Endothelial cell of hepatic sinusoid (primary cell): ENCODE measurements at regions not wholly inside any gene's neighbourhood (a gene's known extent, or its start where the extent isn't known, plus 50 kb on each side); places are given as distances from the start of the nearest gene placed in this dataset.
"Not testable (repeated sequence)": the region's sequence is repeated elsewhere in the genome, so short reads cannot be mapped to it uniquely, and the experiment has no call there.

Experiments
- in situ Hi-C: cut with HindIII; loops from 2 replicates; pipeline ENCODE4 v1.10.0; 2017; ENCODE audit warnings: low sequenced_read_pairs

DNA sequence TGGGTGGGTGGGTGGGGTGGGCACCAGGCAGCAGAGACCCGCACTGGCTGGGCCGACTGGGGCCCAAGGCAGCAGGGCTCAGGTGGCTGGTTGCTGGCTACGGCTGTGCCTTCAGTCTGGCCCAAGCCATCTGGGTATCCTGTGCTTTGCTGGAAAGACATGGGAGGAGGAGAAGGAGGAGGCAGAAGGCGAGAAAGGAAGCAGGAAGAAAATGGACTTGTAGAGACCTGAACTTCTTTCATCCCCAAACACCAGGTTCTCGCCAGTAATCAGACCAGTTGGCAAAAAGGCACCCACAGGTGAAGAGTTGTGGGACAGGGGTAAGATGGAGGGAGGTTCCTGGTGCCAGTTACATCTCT is 78.8 kb downstream of the IGLL1 start:
- in situ Hi-C loops: no loop called here

DNA sequence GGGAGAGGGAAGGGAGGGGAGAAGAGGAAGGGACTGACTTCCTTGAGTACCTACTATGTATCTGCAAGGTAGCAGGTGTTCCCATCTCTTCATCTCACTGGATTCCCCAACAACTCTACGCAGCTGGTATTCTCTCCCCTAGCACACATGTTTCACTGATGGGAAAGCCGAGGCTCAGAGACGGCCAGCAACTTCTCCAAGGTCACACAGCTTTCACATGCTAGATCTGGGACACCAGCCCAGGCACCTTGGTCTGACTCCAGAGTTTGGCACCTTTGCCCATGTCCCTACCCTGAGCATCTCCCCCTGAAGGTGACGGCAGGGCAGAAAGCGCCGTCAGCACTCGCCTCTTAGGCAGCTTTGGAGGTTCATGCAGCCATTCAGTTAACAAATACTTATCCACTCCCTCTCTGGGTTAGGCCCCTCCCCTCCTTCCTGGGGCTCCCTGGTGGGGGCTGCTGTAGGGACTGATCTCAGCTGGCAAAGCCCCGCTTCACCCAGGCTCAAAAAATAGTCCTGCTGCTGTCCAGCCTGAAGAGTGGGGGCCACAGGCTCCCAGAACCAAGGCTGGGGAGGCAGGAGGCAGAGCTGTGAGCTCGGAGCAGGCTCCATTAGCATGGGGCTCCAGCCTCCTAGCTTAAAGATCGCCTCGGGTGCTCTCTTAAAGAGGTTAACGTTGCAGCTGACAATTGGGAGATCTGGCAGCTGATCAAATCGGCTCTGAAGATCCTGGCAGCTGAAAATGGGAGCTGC is 79.4 kb downstream of the IGLL1 start:
- in situ Hi-C loops: no loop called here

DNA sequence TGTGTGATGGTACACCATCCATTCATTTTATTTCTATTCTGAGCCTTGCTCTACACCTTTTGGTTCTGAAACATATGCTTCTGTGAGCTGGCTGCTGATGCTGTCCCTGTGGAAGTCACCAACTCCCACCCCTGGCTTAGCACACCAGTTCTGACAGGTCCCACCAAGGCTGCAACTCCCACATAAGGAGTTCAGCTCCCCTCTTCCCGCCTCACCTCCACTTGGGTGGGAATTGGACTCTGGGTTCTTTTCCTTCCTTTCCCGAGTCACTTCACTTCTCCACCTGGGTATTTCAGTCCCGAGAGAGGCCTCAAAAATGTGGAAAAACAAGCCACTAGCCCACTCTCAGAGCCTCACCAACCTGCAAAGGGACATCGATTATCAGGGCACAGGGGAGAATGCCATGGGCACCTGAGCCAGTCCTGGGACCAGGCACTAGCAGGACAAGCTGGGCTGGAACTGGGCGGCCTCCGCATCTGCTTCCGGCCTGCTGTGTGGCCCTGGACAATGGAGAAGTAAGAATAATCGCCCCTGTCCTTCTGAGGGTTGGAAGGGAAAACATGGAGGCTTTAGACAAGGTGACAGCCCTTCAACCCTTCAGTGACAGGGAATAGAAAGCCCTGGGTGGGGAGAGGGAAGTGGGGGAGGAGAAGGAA is 80.1 kb downstream of the IGLL1 start:
- in situ Hi-C loops: no loop called here

DNA sequence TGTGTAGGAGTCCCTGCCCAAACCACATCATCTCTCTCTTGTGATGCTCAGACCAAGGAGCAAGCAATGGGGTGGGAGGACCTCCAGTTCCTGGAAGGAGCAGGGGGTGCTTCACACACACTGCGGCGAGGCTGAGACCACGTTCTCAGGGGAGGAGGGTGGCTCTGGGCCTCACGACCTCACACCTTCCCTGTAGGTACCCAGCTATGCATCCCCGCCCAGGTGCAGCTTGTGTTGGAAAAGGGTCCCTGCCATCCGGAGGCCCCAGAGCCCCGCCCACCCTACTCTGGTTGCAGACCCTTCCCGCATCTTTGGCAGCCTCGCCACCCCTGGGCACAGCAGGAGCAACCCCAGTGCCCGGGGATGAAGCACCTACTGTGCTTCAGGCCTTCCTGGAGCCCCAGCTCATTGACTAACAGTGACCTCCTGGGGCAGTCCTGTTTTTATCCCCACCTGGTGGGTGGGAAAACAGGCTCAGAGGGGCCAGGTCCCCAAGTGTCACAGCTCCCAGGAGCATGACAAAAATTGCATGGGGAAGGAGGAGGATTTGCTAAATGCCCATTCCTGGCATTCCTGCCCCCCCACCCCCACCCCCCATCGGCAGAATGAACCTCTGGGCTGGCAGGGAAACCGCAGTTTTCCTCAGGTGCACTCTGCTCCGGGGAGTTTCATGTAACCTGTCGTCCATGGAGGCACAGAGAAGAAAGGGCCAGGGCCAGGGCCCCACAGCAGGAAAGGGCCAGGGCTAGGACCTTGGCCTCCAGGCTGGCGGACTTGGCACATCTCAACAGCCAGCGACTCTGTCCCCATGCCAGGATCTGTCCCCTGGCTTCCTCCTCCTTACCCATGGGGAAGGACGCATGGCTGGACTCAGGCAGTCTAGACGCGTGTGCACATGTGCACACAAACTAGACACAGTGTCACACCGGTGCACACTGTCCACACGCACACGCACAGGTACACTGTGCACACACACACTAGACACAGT is 81.0 kb downstream of the IGLL1 start:
- in situ Hi-C loops: no loop called here

DNA sequence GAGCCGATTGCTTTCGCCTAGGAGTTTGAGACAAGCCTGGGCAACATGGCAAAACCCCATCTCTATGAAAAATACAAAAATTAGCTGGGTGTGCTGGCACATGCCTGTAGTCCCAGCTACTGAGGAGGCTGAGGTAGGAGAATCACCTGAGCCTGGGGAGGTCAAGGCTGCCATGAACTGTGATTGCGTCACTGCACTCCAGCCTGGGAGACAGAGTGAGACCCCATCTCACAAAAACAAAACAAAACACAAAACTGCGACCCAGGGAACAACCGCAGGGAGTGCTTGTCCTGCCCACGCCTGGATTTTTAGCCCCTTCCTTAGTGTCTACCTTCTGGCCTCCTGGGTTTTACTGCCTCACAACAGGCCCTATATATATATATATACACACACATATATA is 82.2 kb downstream of the IGLL1 start:
- in situ Hi-C loops: not testable (repeated sequence)

DNA sequence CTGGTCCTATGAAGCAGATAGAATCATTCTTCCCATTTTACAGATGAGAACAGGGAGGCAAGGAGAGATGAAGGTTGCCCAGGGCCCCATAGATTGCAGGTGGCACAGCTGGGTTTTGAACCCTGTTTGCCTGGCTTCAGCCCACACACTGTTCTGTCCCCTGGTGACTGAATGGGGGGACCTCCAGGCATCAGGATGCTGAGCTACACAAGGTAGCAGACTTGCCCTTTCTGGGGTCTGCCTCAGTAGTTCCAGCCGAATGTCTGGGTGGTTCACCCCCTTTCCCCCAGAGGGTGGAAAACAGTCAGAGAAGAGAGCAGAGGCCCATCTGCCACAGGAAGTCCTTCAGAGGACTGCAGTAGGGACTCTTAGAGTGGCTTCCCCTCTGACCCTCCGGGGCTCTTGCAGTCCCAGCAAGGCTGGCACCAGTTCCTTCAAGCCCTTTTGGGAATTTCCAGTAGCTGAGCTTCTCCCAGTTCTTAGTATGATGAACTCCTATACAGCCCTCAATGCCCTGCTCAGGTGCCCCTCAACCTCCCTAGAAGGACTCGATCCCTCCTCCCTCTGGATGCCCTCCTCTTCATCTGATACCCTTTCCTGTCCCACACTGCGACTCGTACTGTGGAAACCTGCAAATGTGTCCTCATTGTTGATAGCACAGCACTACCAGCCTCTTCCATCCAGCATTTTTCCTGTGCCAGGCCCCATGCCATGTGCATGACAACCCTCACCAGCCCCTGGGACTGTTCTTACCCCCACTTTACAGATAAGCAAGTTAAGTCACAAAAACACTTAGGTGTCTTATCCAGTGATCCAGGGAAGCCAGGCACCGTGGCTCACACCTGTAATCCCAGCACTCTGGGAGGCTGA is 82.8 kb downstream of the IGLL1 start:
- in situ Hi-C loops: no loop called here

DNA sequence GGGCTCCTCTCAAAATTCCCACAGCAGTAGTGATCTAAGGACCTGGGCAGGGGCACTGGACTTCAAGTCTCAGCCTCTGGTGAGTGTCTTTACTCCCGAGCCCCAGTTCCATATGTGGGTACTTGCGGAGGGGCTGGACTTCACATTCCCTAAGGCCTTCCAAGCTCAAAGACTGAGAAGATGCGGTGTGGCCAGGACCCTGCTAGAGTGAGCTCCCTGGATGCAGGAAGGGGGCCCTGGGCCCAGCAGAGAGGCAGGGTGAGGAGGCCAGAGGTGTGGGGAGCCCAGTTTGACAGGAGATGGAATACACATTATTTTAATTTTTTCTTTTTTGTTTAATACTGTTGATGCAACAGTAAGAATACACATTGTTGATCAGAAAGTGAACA is 83.7 kb downstream of the IGLL1 start:
- in situ Hi-C loops: no loop called here

DNA sequence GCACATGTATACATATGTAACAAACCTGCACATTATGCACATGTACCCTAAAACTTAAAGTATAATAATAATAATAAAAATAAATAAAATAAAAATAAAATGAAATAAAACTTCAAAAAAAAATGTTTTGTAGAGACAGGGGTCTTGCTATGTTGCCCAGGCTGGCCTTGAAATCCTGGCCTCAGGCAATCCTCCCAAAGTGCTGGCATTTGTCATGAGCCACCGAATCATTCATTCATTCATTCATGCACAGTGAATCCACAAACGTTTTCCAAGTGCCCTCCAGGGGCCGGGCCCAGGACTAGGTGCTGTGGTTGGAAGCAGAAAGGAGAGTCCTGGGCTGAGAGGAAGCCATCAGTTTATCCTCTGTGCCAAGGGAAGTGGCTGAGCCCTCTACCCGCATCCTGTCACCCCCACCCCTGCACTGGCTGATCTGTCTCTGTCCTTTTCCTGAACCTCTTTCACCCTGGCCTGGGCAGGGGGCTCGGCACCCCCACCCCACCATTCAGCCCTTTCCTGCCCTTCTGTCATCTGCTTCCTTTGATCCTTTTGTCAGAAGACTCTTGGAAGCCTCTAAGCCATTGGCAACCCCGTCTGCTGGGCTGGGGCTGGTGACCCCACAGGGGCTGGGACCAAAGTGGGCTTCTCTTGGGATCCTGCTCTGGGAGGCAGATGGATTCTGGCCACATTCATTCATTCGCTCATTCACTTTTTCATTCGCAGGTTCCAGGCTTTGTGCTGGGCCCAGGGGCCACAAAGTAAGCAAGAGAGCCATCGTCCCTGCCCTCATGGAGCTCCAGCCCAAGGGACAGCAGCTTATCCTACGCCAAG is 84.3 kb downstream of the IGLL1 start:
- in situ Hi-C loops: no loop called here

DNA sequence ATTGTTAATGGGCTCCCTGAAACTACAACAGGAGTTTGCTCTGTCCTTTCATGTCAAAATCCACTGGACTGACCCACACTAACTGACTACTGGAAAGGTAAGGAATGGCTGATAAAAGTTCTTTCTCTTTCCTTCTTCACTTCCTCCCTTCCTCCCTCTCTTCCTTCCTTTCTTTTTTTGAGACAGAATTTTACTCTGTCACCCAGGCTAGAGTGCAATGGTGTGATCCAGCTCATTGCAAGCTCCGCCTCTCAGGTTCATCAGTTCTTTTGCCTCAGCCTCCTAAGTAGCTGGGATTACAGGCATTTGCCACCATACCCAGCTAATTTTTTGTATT is 85.2 kb downstream of the IGLL1 start:
- in situ Hi-C loops: no loop called here

DNA sequence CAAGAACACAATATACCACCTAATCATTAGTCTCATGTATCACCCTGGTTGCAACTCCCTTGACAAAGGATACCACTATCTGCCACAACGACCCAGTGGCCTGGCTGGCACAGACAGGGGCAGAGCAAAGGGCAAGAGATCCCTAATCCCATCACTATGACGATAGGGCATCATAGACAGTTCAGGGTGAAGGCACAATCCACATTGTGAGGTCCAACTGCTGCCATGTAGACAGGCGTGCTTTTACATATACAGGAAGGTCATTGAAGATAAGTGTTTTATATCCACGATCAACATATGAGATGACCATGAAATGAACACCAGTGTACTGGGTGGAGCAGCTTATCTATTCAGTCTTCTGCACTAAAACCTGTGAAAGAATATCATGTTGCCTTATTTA is 94.6 kb downstream of the IGLL1 start:
- in situ Hi-C loops: loop anchor here (10.0 kb wide), 1 partner anchor 51 kb away; no protein-coding TSS in a partner anchor

DNA sequence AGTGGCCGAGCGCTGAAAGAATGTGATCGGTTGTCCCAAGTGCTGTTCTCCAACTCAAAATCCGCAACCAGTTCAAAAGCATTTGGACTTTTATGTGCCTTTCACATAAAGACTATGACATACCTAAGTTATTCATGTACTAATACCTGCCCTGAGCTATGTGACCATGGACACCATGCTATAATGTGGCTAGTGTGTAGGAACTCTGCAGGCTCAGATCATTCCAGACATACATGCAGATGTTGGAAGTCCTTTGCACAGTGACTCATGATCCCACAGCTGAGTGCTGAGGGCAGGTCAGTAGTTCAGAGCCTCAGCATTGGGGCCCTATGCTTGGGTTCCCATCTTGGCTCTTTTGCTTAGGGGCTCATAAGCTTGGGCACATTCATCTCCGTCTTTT is 95.4 kb downstream of the IGLL1 start:
- in situ Hi-C loops: loop anchor here (10.0 kb wide), 1 partner anchor 50 kb away; no protein-coding TSS in a partner anchor

DNA sequence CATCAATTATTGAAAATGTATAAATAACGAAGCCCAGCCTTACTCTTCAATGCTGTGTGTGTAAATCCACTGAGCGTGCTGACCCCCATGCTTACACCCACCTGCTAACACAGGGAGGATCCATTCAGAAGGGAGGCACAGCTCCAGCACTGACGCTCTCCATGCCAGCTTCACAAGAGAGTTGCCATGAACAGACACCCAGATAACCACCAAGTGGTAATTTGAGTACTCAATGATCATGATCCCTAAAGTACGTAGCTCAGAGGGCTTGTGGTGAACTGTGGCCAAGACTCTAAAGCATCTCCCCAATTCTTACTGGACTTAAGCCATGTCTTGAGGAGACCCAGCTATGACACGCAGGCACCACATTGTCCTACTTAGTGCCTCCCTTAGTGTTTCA is 98.7 kb downstream of the IGLL1 start:
- in situ Hi-C loops: loop anchor here (10.0 kb wide), 1 partner anchor 47 kb away; no protein-coding TSS in a partner anchor

DNA sequence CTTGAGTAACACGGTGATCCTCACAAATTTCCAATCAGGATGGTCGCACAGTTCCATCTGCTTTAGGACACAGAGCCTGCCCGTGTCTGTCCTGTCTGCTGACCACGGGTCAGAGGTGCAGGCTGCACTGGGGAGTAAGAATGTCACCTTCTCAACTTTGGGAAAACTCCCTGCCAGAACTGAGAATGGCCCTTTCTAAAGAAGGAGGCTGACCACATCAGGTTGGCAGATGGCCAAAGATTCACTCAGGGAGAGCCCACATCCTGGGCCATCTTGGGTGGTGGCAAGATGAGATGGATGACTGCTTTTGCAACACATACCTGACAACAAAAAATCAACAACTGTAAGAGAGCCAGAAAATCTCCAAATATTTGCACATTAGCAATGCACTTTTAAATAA is 101.9 kb downstream of the IGLL1 start:
- in situ Hi-C loops: no loop called here

DNA sequence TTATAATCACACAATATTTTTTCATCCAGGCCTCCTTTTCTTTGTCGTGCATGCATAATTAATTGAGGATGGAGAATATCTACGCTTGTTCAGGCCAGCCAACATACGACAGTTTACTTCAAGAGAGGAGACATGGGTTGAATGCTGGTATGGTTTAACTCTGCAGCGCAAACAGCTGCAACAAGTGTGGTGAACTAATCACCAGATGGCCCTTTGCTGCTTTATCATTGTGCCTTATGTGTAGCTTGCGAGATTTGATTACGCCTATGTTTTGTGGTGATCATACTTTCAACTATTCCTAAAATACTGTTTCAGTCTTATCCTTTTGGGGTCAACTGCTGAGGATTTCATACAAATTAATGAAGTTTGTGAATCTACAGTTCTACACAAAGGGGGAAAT is 105.6 kb downstream of the IGLL1 start:
- in situ Hi-C loops: not testable (repeated sequence)

DNA sequence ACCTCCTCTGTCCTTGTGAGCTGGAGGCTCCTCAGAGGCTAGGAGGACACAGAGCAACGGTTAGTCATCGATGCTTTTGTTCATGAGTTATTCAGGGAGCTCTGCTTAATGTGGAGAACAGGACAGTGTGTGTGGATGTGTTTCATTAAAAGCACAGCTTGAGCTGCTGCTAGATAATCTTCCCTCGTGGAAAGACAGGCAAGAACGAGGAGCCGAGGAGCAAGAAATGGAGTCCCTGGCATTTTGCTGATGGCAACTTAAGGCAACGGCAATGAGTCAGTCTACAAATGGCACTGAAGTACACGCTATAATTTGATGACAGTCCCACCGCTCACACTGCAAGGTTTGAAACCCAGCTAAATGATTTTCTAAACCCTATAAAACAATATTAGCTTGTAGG is 106.2 kb downstream of the IGLL1 start:
- in situ Hi-C loops: no loop called here

DNA sequence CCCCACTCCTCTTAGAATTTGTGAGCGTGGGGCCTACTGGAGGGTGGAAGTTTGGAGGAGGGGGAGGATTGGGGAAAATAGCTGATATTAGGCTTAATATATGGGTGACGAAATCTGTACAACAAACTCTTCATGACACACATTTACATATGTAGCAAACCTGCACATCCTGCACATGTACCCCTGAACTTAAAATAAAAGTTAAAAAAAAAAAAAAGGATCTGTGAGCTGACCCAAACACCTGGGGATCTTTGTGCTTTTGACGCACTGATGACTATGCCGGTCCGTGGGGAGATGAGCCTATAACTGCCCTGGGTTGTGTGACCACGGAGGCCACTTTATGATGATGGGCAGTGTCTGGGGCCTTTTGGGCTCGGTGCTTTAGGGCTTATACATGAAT is 107.7 kb downstream of the IGLL1 start:
- in situ Hi-C loops: not testable (repeated sequence)

DNA sequence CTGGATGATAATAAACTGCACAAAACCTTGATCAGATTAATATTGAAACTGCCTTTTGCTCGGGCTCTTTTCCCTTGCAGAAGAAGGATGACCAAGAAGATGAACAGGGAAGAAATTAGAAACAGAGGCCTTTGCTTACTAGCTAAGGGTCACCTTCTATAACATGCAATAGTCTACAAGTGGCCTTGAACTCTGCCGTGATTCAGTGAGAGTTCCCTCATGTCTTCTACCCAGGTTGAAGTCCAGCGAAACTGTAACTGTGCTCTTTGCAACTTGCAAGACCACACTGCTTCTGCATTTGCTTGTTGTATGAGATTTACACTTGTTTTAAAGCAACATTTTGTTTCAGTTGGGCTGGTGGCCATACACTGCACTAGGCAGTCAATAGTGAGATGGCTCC is 108.4 kb downstream of the IGLL1 start:
- in situ Hi-C loops: no loop called here

DNA sequence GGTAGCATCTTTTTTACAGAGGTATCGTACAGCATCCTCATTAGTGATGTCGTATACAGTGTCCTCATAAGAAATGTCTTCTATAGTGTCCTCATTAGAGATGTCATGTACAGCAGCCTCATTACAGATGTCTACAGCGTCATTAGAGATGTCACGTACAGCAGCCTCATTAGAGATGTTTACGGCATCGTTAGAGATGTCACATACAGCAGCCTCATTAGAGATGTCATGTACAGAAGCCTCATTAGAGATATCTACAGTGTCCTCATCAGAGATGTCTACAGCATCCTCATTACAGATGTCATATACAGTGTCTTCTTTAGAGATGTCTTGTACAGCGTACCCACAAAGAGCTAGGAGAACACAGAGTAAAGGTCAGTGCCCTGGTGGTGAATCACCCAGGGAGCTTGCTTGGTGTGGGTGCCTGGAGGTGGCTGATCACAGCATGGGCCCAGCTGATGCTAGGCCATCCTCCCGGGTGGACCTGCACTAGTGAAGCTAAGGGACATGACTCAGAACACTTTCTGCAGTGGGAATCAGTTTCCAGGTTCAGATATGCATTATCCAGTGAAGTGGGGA is 109.2 kb downstream of the IGLL1 start:
- in situ Hi-C loops: no loop called here

DNA sequence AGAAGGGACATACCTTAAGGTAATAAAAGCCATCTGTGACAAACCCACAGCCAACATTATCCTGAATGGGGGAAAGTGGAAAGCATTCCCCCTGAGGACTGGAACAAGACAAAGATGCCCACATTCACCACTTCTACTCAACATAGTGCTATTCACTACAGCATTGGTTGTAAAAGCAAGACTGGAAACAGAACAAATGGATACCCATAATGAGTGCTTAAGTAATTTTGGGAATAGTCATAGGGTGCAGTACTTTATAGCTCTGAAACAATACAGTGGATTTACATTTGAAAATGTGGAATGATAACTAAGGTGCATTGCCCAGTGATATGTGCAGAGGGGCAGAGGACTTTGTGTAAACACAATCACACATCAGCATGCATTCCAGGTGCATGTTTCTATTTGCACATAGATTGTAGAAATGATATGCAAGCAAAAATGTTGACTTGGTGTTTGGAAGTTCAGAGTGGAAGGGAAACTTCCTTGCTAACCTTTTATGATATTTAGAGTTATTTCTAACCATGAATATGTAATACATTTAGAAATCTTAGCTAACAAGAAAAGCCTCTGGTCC is 112.3 kb downstream of the IGLL1 start:
- in situ Hi-C loops: no loop called here
